ENCODE measurements at regions not wholly inside any gene's neighbourhood (a gene's known extent, or its start where the extent isn't known, plus 50 kb on each side); places are given as distances from the start of the nearest gene placed in this dataset.

- no peak for DNase-seq
These were observed 211.8 kb upstream of the DSEL start for GRCh38 chr18:67728364-67728763.

- no peak for DNase-seq
These were observed 210.4 kb upstream of the DSEL start for GRCh38 chr18:67726882-67727281.

- no peak for DNase-seq
These were observed 201.3 kb upstream of the DSEL start for GRCh38 chr18:67717800-67718199.

GRCh38 chr18:67715567-67715966, 199.0 kb upstream of the DSEL start:
- no peak for DNase-seq

- DNase-seq: no peak
These were observed 194.1 kb upstream of the DSEL start for GRCh38 chr18:67710639-67711038.

- peak in 1 of 2 experiments; percentile 1 for DNase-seq
These were observed 189.2 kb upstream of the DSEL start for GRCh38 chr18:67705748-67706147.

GRCh38 chr18:67695684-67696083, 179.2 kb upstream of the DSEL start:
- no peak for DNase-seq

GRCh38 chr18:67694787-67695186, 178.3 kb upstream of the DSEL start:
- DNase-seq: no peak

- DNase-seq: no peak
These were observed 176.3 kb upstream of the DSEL start for GRCh38 chr18:67692811-67693210.

- no peak for DNase-seq
These were observed 166.0 kb upstream of the DSEL start for GRCh38 chr18:67682516-67682915.

- DNase-seq: no peak
These were observed 161.0 kb upstream of the DSEL start for GRCh38 chr18:67677489-67677888.

GRCh38 chr18:67672716-67673115, 156.2 kb upstream of the DSEL start:
- DNase-seq: no peak

- DNase-seq: no peak
These were observed 155.6 kb upstream of the DSEL start for GRCh38 chr18:67672155-67672554.

GRCh38 chr18:67670024-67670543, 153.6 kb upstream of the DSEL start:
- no peak for DNase-seq

- no peak for DNase-seq
These were observed 148.7 kb upstream of the DSEL start for GRCh38 chr18:67665266-67665665.

- no peak for DNase-seq
These were observed 146.5 kb upstream of the DSEL start for GRCh38 chr18:67662996-67663395.

- no peak for DNase-seq
These were observed 145.0 kb upstream of the DSEL start for GRCh38 chr18:67661555-67661954.

GRCh38 chr18:67654101-67654500, 137.6 kb upstream of the DSEL start:
- DNase-seq: no peak

- no peak for DNase-seq
These were observed 135.8 kb upstream of the DSEL start for GRCh38 chr18:67652288-67652687.

- DNase-seq: no peak
These were observed 134.9 kb upstream of the DSEL start for GRCh38 chr18:67651438-67651837.

- no peak for DNase-seq
These were observed 134.3 kb upstream of the DSEL start for GRCh38 chr18:67650686-67651385.

- no peak for DNase-seq
These were observed 130.4 kb upstream of the DSEL start for GRCh38 chr18:67646890-67647289.

GRCh38 chr18:67644226-67644625, 127.7 kb upstream of the DSEL start:
- DNase-seq: no peak

- no peak for DNase-seq
These were observed 123.4 kb upstream of the DSEL start for GRCh38 chr18:67639872-67640271.
